B cell (primary cell): ENCODE measurements at regions not wholly inside any gene's neighbourhood (a gene's known extent, or its start where the extent isn't known, plus 50 kb on each side); places are given as distances from the start of the nearest gene placed in this dataset.
"Not testable (repeated sequence)": the region's sequence is repeated elsewhere in the genome, so short reads cannot be mapped to it uniquely, and the experiment has no call there.

ENCODE experiments used
- ATAC-seq: fragments of 200-7000 bp; cut with Tn5 transposase; one replicate; pipeline ENCODE4 v1.10.0; 2021; ENCODE audit warnings: low read depth, mild to moderate bottlenecking, moderate number of reproducible peaks, moderate library complexity
- CTCF ChIA-PET: fragments of 350-600 bp; sonication (Branson Sonifier 250); formaldehyde crosslinking; loops from one replicate; lab custom pipeline; 2021; ENCODE audit warnings: antibody characterized with exemption, inconsistent platforms; lab: Charles Lee
- POLR2A ChIA-PET: fragments of 350-600 bp; sonication (Branson Sonifier 250); formaldehyde crosslinking; loops from one replicate; lab custom pipeline; 2021; ENCODE audit warnings: antibody characterized with exemption; lab: Charles Lee
- DNase-seq: peaks from one replicate; pipeline ENCODE4 v3.0.0; 2013
- H2AFZ ChIP-seq: 2 replicates; pipeline ENCODE4 v1.6.1; 2012; ENCODE audit warnings: mild to moderate bottlenecking, low read depth, low read length; ENCODE audit not compliant: insufficient read depth, poor library complexity, severe bottlenecking
- H3K27ac ChIP-seq, 2 donors: 1 replicate in 1 of 2; 2 replicates in 1 of 2; pipeline ENCODE4 v1.5.1; 2012 to 2013; ENCODE audit warnings: low read length in 2 of 2, mild to moderate bottlenecking in 2 of 2, moderate library complexity in 1 of 2
- H3K27me3 ChIP-seq, 4 experiments: fragments of 200-600 bp in 1 of 4; sonication (generic) in 1 of 4; replicated peaks in 1 of 4; 1 replicate in 2 of 4; 2 replicates in 2 of 4; pipeline versions ENCODE4 v1.6.1 to v1.7.0; 2013 to 2016; ENCODE audit warnings: low read length in 3 of 4, mild to moderate bottlenecking in 2 of 4, mixed read lengths in 1 of 4, moderate library complexity in 1 of 4; ENCODE audit not compliant: insufficient read depth in 4 of 4, control insufficient read depth in 3 of 4; ENCODE audit errors: control extremely low read depth in 1 of 4
- H3K36me3 ChIP-seq, 2 experiments: replicated peaks in 1 of 2; 1 replicate in 1 of 2; 2 replicates in 1 of 2; pipeline versions ENCODE4 v1.6.1 to v1.7.1; 2013; ENCODE audit warnings: low read length in 1 of 2; ENCODE audit not compliant: insufficient read depth in 2 of 2, control insufficient read depth in 1 of 2; ENCODE audit errors: control extremely low read depth in 1 of 2, extremely low read depth in 1 of 2
- H3K4me1 ChIP-seq, 2 donors: fragments of 200-600 bp in 1 of 2; sonication (generic) in 1 of 2; 1 replicate in 1 of 2; 2 replicates in 1 of 2; pipeline versions ENCODE4 v1.5.1 to v1.6.1; 2013 to 2017; ENCODE audit warnings: low read length in 2 of 2; ENCODE audit not compliant: control insufficient read depth in 2 of 2, insufficient read depth in 2 of 2
- H3K4me2 ChIP-seq: replicated peaks from 2 replicates; pipeline ENCODE3; 2012; ENCODE audit warnings: mild to moderate bottlenecking, low read depth, low read length; ENCODE audit not compliant: poor library complexity, severe bottlenecking
- H3K4me3 ChIP-seq, 5 experiments: fragments of 200-600 bp in 1 of 5; sonication (generic) in 1 of 5; 1 replicate in 3 of 5; 2 replicates in 2 of 5; pipeline versions ENCODE4 v1.5.1 to v1.7.0; 2011 to 2016; ENCODE audit warnings: low read length in 4 of 5, mild to moderate bottlenecking in 4 of 5, low read depth in 2 of 5, control low read depth in 1 of 5, moderate library complexity in 1 of 5; ENCODE audit not compliant: insufficient read depth in 1 of 5; ENCODE audit errors: control extremely low read depth in 1 of 5, extremely low read depth in 1 of 5
- H3K79me2 ChIP-seq: fragments of 200-600 bp; sonication (generic); one replicate; pipeline ENCODE4 v1.6.0; 2016; ENCODE audit warnings: low read length; ENCODE audit not compliant: control insufficient read depth, insufficient read depth
- H3K9ac ChIP-seq: fragments of 200-600 bp; sonication (generic); 2 replicates; pipeline ENCODE4 v1.6.1; 2017; ENCODE audit warnings: mild to moderate bottlenecking, low read length, moderate library complexity
- H3K9me3 ChIP-seq, 3 donors: one replicate each; pipeline versions ENCODE4 v1.6.1 to v1.7.1; 2013; ENCODE audit warnings: low read length in 2 of 3; ENCODE audit not compliant: control insufficient read depth in 2 of 3, insufficient read depth in 1 of 3; ENCODE audit errors: control extremely low read depth in 1 of 3
- H4K20me1 ChIP-seq: 2 replicates; pipeline ENCODE4 v1.6.0; 2012; ENCODE audit warnings: mild to moderate bottlenecking, low read length; ENCODE audit not compliant: insufficient read depth, control insufficient read depth, poor library complexity, severe bottlenecking
- H3K27ac Mint-ChIP-seq: one replicate; pipeline ENCODE4 v1.8.0; 2021; ENCODE audit warnings: mixed read lengths
- H3K27me3 Mint-ChIP-seq: one replicate; pipeline ENCODE4 v1.8.0; 2021; ENCODE audit warnings: mixed read lengths
- H3K4me1 Mint-ChIP-seq: one replicate; pipeline ENCODE4 v1.8.0; 2021; ENCODE audit warnings: mixed read lengths
- H3K4me3 Mint-ChIP-seq: one replicate; pipeline ENCODE4 v1.8.0; 2021; ENCODE audit warnings: mixed read lengths
- H3K9me3 Mint-ChIP-seq: one replicate; pipeline ENCODE4 v1.8.0; 2022; ENCODE audit warnings: mixed read lengths; ENCODE audit not compliant: insufficient read depth
- EZH2 ChIP-seq: IDR thresholded peaks from 2 replicates; pipeline ENCODE4 v1.6.1; 2012; ENCODE audit warnings: borderline replicate concordance, low read depth, mild to moderate bottlenecking, moderate library complexity, low read length; ENCODE audit not compliant: insufficient read depth, poor library complexity, severe bottlenecking
- WGBS: methylation state at CpG from one replicate; pipeline ENCODE4 v1.1.5; 2013; ENCODE audit warnings: missing lambda C conversion rate; ENCODE audit not compliant: insufficient coverage; 5-methylcytosine and 5-hydroxymethylcytosine counted together
- intact Hi-C: fragments of 100-400 bp; cut with micrococcal nuclease; formaldehyde crosslinking; loops from one replicate; pipeline ENCODE4 v1.10.0; 2022
- TF ChIP-seq, protein P1 (sequence below): fragments of 200-600 bp; IDR thresholded peaks from one replicate; pipeline ENCODE4 v1.8.0; 2022; ENCODE audit warnings: antibody characterized with exemption, mild to moderate bottlenecking

DNA sequence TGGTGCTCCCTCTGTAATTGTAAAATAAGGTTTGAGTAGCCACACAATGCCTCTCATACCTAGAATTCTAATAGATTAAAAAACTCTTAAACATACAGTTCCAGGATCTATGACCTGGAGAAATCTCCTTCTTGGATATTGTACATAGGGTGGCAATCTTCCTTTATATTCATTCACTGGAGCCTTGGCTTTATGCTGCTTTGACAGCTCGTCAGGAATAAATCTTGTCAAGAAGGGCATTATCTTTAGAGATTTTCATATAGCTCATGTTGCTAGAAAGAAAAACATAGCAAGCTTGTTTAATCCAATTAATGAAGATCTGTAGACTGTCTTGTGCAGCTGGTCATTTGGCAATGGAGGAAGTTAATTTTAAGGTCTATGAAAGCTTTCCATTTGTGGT lies 131.1 kb downstream of the PYDC2 start:
- no peak overlapping the region for H2AFZ ChIP-seq
- no peaks in the 10 kb centered on the region for H4K20me1 ChIP-seq
- intact Hi-C loops, result no loop called here
- no peaks in the 10 kb centered on the region for H3K9me3 ChIP-seq
- H3K9me3 Mint-ChIP-seq, result no peaks in the 10 kb centered on the region
- H3K27me3 ChIP-seq, result no peaks in the 10 kb centered on the region
- ChIA-PET POLR2A (no interaction called here), CTCF (no interaction called here)
- H3K9ac ChIP-seq, result no peak overlapping the region
- H3K4me1 ChIP-seq, result no peaks in the 10 kb centered on the region
- TF ChIP-seq, protein P1, sequence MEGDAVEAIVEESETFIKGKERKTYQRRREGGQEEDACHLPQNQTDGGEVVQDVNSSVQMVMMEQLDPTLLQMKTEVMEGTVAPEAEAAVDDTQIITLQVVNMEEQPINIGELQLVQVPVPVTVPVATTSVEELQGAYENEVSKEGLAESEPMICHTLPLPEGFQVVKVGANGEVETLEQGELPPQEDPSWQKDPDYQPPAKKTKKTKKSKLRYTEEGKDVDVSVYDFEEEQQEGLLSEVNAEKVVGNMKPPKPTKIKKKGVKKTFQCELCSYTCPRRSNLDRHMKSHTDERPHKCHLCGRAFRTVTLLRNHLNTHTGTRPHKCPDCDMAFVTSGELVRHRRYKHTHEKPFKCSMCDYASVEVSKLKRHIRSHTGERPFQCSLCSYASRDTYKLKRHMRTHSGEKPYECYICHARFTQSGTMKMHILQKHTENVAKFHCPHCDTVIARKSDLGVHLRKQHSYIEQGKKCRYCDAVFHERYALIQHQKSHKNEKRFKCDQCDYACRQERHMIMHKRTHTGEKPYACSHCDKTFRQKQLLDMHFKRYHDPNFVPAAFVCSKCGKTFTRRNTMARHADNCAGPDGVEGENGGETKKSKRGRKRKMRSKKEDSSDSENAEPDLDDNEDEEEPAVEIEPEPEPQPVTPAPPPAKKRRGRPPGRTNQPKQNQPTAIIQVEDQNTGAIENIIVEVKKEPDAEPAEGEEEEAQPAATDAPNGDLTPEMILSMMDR, result no peak
- TF ChIP-seq EZH2, result no peak
- no peak overlapping the region for H3K27ac Mint-ChIP-seq
- no peaks in the 10 kb centered on the region for H3K79me2 ChIP-seq
- ATAC-seq (no peak), DNase-seq (no peak)
- H3K4me2 ChIP-seq, result no peak overlapping the region
- H3K4me1 Mint-ChIP-seq, result no peaks in the 10 kb centered on the region
- H3K27me3 Mint-ChIP-seq, result peaks cover 3% of the 10 kb centered on the region
- no peak overlapping the region for H3K27ac ChIP-seq
- no CpG with 5 or more reads among the region's 1 CpG for WGBS
- H3K4me3 Mint-ChIP-seq, result no peak overlapping the region
- H3K4me3 ChIP-seq, result no peak overlapping the region
- no peaks in the 10 kb centered on the region for H3K36me3 ChIP-seq

GRCh38 chr3:191593486-191593885 lies 132.5 kb downstream of the PYDC2 start:
- Histone ChIP-seq H3K27ac (no peak overlapping the region), H3K4me1 (no peaks in the 10 kb centered on the region), H2AFZ (no peak overlapping the region), H3K79me2 (no peaks in the 10 kb centered on the region), H3K36me3 (no peaks in the 10 kb centered on the region), H3K27me3 (no peaks in the 10 kb centered on the region), H4K20me1 (no peaks in the 10 kb centered on the region), H3K9me3 (no peaks in the 10 kb centered on the region), H3K9ac (no peak overlapping the region), H3K4me2 (no peak overlapping the region), H3K4me3 (no peak overlapping the region)
- no peak overlapping the region for H3K27ac Mint-ChIP-seq
- no peak overlapping the region for H3K4me3 Mint-ChIP-seq
- H3K4me1 Mint-ChIP-seq, result no peaks in the 10 kb centered on the region
- POLR2A ChIA-PET, result no interaction called here
- no peaks in the 10 kb centered on the region for H3K9me3 Mint-ChIP-seq
- intact Hi-C loops, result no loop called here
- no peak for ATAC-seq
- TF ChIP-seq EZH2, result no peak
- TF ChIP-seq, protein P1, result no peak
- H3K27me3 Mint-ChIP-seq, result peaks cover 3% of the 10 kb centered on the region
- 0% methylated on average over 1 of the region's 1 CpG for WGBS
- no peak for DNase-seq
- CTCF ChIA-PET, result no interaction called here

DNA sequence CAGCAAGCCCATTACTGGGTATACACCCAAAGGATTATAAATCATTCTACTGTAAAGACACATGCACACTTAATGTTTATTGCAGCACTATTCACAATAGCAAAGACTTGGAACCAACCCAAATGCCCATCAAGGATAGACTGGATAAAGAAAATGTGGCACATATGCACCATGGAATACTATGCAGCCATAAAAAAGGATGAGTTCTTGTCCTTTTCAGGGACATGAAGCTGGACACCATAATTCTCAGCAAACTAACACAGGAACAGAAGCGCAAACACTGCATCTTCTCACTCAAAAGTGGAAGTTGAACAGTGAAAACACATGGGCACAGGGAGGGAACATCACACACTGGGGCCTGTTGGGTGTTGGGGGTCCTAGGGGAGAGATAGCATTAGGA lies 154.5 kb downstream of the PYDC2 start:
- DNase-seq, H3K4me3 Mint-ChIP-seq, H3K9ac ChIP-seq, H4K20me1 ChIP-seq, H3K4me1 Mint-ChIP-seq, H3K27me3 ChIP-seq, H3K4me3 ChIP-seq, H3K4me1 ChIP-seq, H3K4me2 ChIP-seq, H3K27me3 Mint-ChIP-seq, H3K27ac Mint-ChIP-seq, H3K27ac ChIP-seq, ATAC-seq, H3K36me3 ChIP-seq, intact Hi-C loops, CTCF ChIA-PET, POLR2A ChIA-PET, H3K79me2 ChIP-seq, H3K9me3 ChIP-seq, H2AFZ ChIP-seq, H3K9me3 Mint-ChIP-seq: not testable (repeated sequence)
- no CpG with 5 or more reads among the region's 1 CpG for WGBS
